PC-9 (cell line): ENCODE measurements at regions not wholly inside any gene's neighbourhood (a gene's known extent, or its start where the extent isn't known, plus 50 kb on each side); places are given as distances from the start of the nearest gene placed in this dataset.

Experiments used
- CTCF ChIP-seq: fragments of 200-600 bp; sonication (generic); conservative IDR thresholded peaks from 2 replicates; pipeline ENCODE4 v1.6.1; 2017; ENCODE audit warnings: mixed run types, antibody characterized with exemption, mild to moderate bottlenecking, moderate library complexity
- EZH2 ChIP-seq: fragments of 200-600 bp; sonication (generic); IDR thresholded peaks from 2 replicates; pipeline ENCODE4 v1.8.0; 2017; ENCODE audit warnings: antibody characterized with exemption, low read depth

GRCh38 chr18:43571078-43571689 is 293.9 kb upstream of the SYT4 start:
- TF ChIP-seq CTCF: peak; percentile 78
- no peak for TF ChIP-seq EZH2
